GM23338 (cell line): ENCODE measurements at regions not wholly inside any gene's neighbourhood (a gene's known extent, or its start where the extent isn't known, plus 50 kb on each side); places are given as distances from the start of the nearest gene placed in this dataset.

Experiments used
- EZH2 ChIP-seq: fragments of 200-600 bp; sonication (generic); IDR thresholded peaks from one replicate; pipeline ENCODE4 v1.8.0; 2017; ENCODE audit warnings: antibody characterized with exemption, mild to moderate bottlenecking, low read depth; ENCODE audit not compliant: unreplicated experiment
- EZH2phosphoT487 ChIP-seq: fragments of 200-600 bp; sonication (generic); IDR thresholded peaks from one replicate; pipeline ENCODE4 v1.8.1; 2018; ENCODE audit warnings: antibody characterized with exemption; ENCODE audit not compliant: unreplicated experiment
- JUNB ChIP-seq: IDR thresholded peaks from one replicate; pipeline ENCODE4 v1.6.1; 2016; ENCODE audit warnings: antibody characterized with exemption; ENCODE audit not compliant: unreplicated experiment
- POLR2AphosphoS5 ChIP-seq: IDR thresholded peaks from 2 replicates; pipeline ENCODE4 v1.6.1; 2016; ENCODE audit warnings: antibody characterized with exemption, low read depth
- ZNF331 ChIP-seq: fragments of 250-450 bp; sonication (Bioruptor Pico); IDR thresholded peaks from 2 replicates; pipeline ENCODE4 v1.5.0; 2020; ENCODE audit warnings: low read depth, mild to moderate bottlenecking, moderate library complexity
- TF ChIP-seq, protein P1 (sequence below): IDR thresholded peaks from one replicate; pipeline ENCODE4 v1.6.1; 2018; ENCODE audit warnings: antibody characterized with exemption; ENCODE audit not compliant: unreplicated experiment
- TF ChIP-seq, protein P2 (sequence below), 2 experiments: fragments of 200-600 bp in 1 of 2; sonication (generic) in 1 of 2; conservative IDR thresholded peaks; 2 replicates each; pipeline versions ENCODE4 v1.5.1 to v1.6.1; 2016 to 2017; ENCODE audit warnings: antibody characterized with exemption in 2 of 2, low read depth in 2 of 2, mild to moderate bottlenecking in 2 of 2, moderate library complexity in 1 of 2

DNA sequence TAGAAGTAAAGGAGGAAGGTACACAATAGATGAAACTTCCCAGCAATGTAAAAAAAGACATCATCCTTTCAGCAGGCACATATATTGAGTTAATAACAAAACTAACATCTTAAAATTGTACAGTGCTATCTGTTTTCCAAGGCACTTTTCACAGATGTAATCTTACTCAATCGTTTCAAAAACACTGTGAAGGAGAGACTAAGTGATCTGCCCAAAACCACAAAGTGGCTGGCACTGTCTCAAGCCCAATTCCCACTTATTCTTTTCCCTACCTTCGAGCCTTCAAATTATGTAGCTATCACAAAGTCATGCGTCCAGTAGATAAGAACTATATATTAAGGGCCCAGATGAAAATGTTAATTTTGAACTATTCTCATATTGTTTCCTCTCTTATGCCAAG is 193.6 kb upstream of the RASSF8 start:
- TF ChIP-seq EZH2phosphoT487, result no peak
- TF ChIP-seq EZH2, result no peak
- TF ChIP-seq, protein P1, sequence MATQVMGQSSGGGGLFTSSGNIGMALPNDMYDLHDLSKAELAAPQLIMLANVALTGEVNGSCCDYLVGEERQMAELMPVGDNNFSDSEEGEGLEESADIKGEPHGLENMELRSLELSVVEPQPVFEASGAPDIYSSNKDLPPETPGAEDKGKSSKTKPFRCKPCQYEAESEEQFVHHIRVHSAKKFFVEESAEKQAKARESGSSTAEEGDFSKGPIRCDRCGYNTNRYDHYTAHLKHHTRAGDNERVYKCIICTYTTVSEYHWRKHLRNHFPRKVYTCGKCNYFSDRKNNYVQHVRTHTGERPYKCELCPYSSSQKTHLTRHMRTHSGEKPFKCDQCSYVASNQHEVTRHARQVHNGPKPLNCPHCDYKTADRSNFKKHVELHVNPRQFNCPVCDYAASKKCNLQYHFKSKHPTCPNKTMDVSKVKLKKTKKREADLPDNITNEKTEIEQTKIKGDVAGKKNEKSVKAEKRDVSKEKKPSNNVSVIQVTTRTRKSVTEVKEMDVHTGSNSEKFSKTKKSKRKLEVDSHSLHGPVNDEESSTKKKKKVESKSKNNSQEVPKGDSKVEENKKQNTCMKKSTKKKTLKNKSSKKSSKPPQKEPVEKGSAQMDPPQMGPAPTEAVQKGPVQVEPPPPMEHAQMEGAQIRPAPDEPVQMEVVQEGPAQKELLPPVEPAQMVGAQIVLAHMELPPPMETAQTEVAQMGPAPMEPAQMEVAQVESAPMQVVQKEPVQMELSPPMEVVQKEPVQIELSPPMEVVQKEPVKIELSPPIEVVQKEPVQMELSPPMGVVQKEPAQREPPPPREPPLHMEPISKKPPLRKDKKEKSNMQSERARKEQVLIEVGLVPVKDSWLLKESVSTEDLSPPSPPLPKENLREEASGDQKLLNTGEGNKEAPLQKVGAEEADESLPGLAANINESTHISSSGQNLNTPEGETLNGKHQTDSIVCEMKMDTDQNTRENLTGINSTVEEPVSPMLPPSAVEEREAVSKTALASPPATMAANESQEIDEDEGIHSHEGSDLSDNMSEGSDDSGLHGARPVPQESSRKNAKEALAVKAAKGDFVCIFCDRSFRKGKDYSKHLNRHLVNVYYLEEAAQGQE, result no peak
- TF ChIP-seq, protein P2, sequence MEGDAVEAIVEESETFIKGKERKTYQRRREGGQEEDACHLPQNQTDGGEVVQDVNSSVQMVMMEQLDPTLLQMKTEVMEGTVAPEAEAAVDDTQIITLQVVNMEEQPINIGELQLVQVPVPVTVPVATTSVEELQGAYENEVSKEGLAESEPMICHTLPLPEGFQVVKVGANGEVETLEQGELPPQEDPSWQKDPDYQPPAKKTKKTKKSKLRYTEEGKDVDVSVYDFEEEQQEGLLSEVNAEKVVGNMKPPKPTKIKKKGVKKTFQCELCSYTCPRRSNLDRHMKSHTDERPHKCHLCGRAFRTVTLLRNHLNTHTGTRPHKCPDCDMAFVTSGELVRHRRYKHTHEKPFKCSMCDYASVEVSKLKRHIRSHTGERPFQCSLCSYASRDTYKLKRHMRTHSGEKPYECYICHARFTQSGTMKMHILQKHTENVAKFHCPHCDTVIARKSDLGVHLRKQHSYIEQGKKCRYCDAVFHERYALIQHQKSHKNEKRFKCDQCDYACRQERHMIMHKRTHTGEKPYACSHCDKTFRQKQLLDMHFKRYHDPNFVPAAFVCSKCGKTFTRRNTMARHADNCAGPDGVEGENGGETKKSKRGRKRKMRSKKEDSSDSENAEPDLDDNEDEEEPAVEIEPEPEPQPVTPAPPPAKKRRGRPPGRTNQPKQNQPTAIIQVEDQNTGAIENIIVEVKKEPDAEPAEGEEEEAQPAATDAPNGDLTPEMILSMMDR (conservative IDR thresholded peaks at IDR 0.05; ENCODE audit: low read depth in 2 of 2), result no peak
- TF ChIP-seq POLR2AphosphoS5, result no peak
- TF ChIP-seq ZNF331 (CRISPR knock-in tag), result no peak
- TF ChIP-seq JUNB, result no peak
